CD4-positive, CD25-positive, alpha-beta regulatory T cell (primary cell): ENCODE measurements at regions not wholly inside any gene's neighbourhood (a gene's known extent, or its start where the extent isn't known, plus 50 kb on each side); places are given as distances from the start of the nearest gene placed in this dataset.

Source experiments
- ATAC-seq, 2 donors: fragments of 150-1000 bp; cut with Tn5 transposase; one replicate each; pipeline ENCODE4 v1.10.0; 2021; ENCODE audit warnings: low read depth in 2 of 2, moderate number of reproducible peaks in 2 of 2, moderate library complexity in 1 of 2
- DNase-seq, 3 donors: peaks; one replicate each; pipeline versions ENCODE4 v3.0.0 to v3.0.0-alpha.2; 2012 to 2022; ENCODE audit warnings: mixed read lengths in 1 of 3
- H3K27ac ChIP-seq: one replicate; pipeline ENCODE4 v1.7.0; 2013; ENCODE audit warnings: mild to moderate bottlenecking, low read length; ENCODE audit not compliant: insufficient read depth, poor library complexity, severe bottlenecking
- H3K27me3 ChIP-seq: one replicate; pipeline ENCODE4 v1.7.0; 2013; ENCODE audit warnings: low read length; ENCODE audit not compliant: control insufficient read depth, insufficient read depth
- H3K36me3 ChIP-seq: one replicate; pipeline ENCODE4 v1.7.0; 2013; ENCODE audit warnings: mild to moderate bottlenecking, low read length, moderate library complexity; ENCODE audit not compliant: control insufficient read depth, insufficient read depth
- H3K4me1 ChIP-seq: 2 replicates; pipeline ENCODE4 v1.7.0; 2013; ENCODE audit warnings: mild to moderate bottlenecking, low read length; ENCODE audit not compliant: insufficient read depth, control insufficient read depth, poor library complexity, severe bottlenecking
- H3K4me3 ChIP-seq: one replicate; pipeline ENCODE4 v1.7.0; 2013; ENCODE audit warnings: low read depth, mild to moderate bottlenecking, low read length, moderate library complexity
- H3K9me3 ChIP-seq, 2 experiments: 1 replicate in 1 of 2; 2 replicates in 1 of 2; pipeline ENCODE4 v1.7.0; 2013; ENCODE audit warnings: low read length in 2 of 2, mild to moderate bottlenecking in 1 of 2, moderate library complexity in 1 of 2; ENCODE audit not compliant: control insufficient read depth in 2 of 2
- H3K27ac Mint-ChIP-seq, 3 donors: one replicate each; pipeline ENCODE4 v1.8.0; 2020 to 2022; ENCODE audit warnings: mild to moderate bottlenecking in 3 of 3, mixed read lengths in 3 of 3, moderate library complexity in 2 of 3
- H3K27me3 Mint-ChIP-seq: one replicate; pipeline ENCODE4 v1.8.0; 2022; ENCODE audit warnings: mild to moderate bottlenecking, mixed read lengths
- H3K36me3 Mint-ChIP-seq: one replicate; pipeline ENCODE4 v1.8.0; 2020; ENCODE audit warnings: mixed read lengths
- H3K4me1 Mint-ChIP-seq, 4 donors: one replicate each; pipeline ENCODE4 v1.8.0; 2020 to 2022; ENCODE audit warnings: mixed read lengths in 4 of 4, mild to moderate bottlenecking in 1 of 4
- H3K4me3 Mint-ChIP-seq, 4 donors: one replicate each; pipeline ENCODE4 v1.8.0; 2020 to 2022; ENCODE audit warnings: mild to moderate bottlenecking in 4 of 4, mixed read lengths in 4 of 4, moderate library complexity in 3 of 4
- H3K9me3 Mint-ChIP-seq, 7 donors: one replicate each; pipeline ENCODE4 v1.8.0; 2020 to 2022; ENCODE audit warnings: mixed read lengths in 7 of 7, mild to moderate bottlenecking in 3 of 7, moderate library complexity in 2 of 7

- Mint-ChIP-seq H3K36me3 (no peaks in the 10 kb centered on the region), H3K4me1 (no peaks in the 10 kb centered on the region), H3K27me3 (no peaks in the 10 kb centered on the region), H3K27ac (no peak overlapping the region), H3K9me3 (peaks cover 0 to 8% (median 4%) of the 10 kb centered on the region in 7 donors), H3K4me3 (no peak overlapping the region)
- DNase-seq = no peak
- H3K4me3 ChIP-seq = no peak overlapping the region
- H3K27ac ChIP-seq = no peak overlapping the region
- no peaks in the 10 kb centered on the region for H3K4me1 ChIP-seq
- no peak for ATAC-seq
- H3K36me3 ChIP-seq = no peaks in the 10 kb centered on the region
- no peaks in the 10 kb centered on the region for H3K27me3 ChIP-seq
- no peaks in the 10 kb centered on the region for H3K9me3 ChIP-seq
Measured at GRCh38 chr4:126725906-126726305, 906.9 kb upstream of the INTU start.

GRCh38 chr4:126727461-126727860 lies 905.3 kb upstream of the INTU start:
- H3K27me3 Mint-ChIP-seq = no peaks in the 10 kb centered on the region
- H3K4me3 Mint-ChIP-seq = no peak overlapping the region
- no peak overlapping the region for H3K27ac Mint-ChIP-seq
- DNase-seq (no peak), ATAC-seq (no peak)
- H3K9me3 Mint-ChIP-seq = peaks cover 0 to 8% (median 3%) of the 10 kb centered on the region in 7 donors
- H3K36me3 ChIP-seq = no peaks in the 10 kb centered on the region
- H3K27me3 ChIP-seq = no peaks in the 10 kb centered on the region
- H3K36me3 Mint-ChIP-seq = no peaks in the 10 kb centered on the region
- H3K4me1 Mint-ChIP-seq = no peaks in the 10 kb centered on the region
- no peaks in the 10 kb centered on the region for H3K4me1 ChIP-seq
- no peaks in the 10 kb centered on the region for H3K9me3 ChIP-seq
- H3K27ac ChIP-seq = no peak overlapping the region
- H3K4me3 ChIP-seq = no peak overlapping the region

GRCh38 chr4:126731062-126731461 lies 901.7 kb upstream of the INTU start:
- Histone ChIP-seq H3K9me3 (no peaks in the 10 kb centered on the region), H3K27ac (no peak overlapping the region), H3K27me3 (no peaks in the 10 kb centered on the region), H3K4me1 (no peaks in the 10 kb centered on the region), H3K36me3 (no peaks in the 10 kb centered on the region), H3K4me3 (no peak overlapping the region)
- Mint-ChIP-seq H3K27ac (no peak overlapping the region), H3K4me3 (no peak overlapping the region), H3K4me1 (no peaks in the 10 kb centered on the region), H3K27me3 (no peaks in the 10 kb centered on the region), H3K36me3 (no peaks in the 10 kb centered on the region), H3K9me3 (peaks cover 0 to 10% (median 3%) of the 10 kb centered on the region in 7 donors)
- DNase-seq (no peak), ATAC-seq (no peak)

- Histone ChIP-seq H3K9me3 (no peaks in the 10 kb centered on the region), H3K27ac (no peak overlapping the region), H3K4me3 (no peak overlapping the region), H3K27me3 (no peaks in the 10 kb centered on the region), H3K4me1 (no peaks in the 10 kb centered on the region), H3K36me3 (no peaks in the 10 kb centered on the region)
- Mint-ChIP-seq H3K27ac (no peak overlapping the region), H3K4me1 (no peaks in the 10 kb centered on the region), H3K27me3 (no peaks in the 10 kb centered on the region), H3K9me3 (peaks cover 0 to 10% (median 2%) of the 10 kb centered on the region in 7 donors), H3K36me3 (no peaks in the 10 kb centered on the region), H3K4me3 (no peak overlapping the region)
- DNase-seq (no peak), ATAC-seq (no peak)
Measured at GRCh38 chr4:126733301-126733700, 899.5 kb upstream of the INTU start.

GRCh38 chr4:126734465-126734864 lies 898.3 kb upstream of the INTU start:
- Mint-ChIP-seq H3K4me3 (no peak overlapping the region), H3K4me1 (no peaks in the 10 kb centered on the region), H3K27me3 (no peaks in the 10 kb centered on the region), H3K27ac (no peak overlapping the region), H3K9me3 (peaks cover 0 to 13% (median 4%) of the 10 kb centered on the region in 7 donors), H3K36me3 (no peaks in the 10 kb centered on the region)
- Histone ChIP-seq H3K9me3 (no peaks in the 10 kb centered on the region), H3K27ac (no peak overlapping the region), H3K27me3 (no peaks in the 10 kb centered on the region), H3K4me1 (no peaks in the 10 kb centered on the region), H3K36me3 (no peaks in the 10 kb centered on the region), H3K4me3 (no peak overlapping the region)
- no peak for ATAC-seq
- no peak for DNase-seq

- Histone ChIP-seq H3K4me1 (no peaks in the 10 kb centered on the region), H3K4me3 (no peak overlapping the region), H3K36me3 (no peaks in the 10 kb centered on the region), H3K9me3 (peaks cover 0 to under 1% of the 10 kb centered on the region in 2 experiments), H3K27ac (no peak overlapping the region), H3K27me3 (no peaks in the 10 kb centered on the region)
- no peaks in the 10 kb centered on the region for H3K36me3 Mint-ChIP-seq
- ATAC-seq (no peak), DNase-seq (no peak)
- peaks cover 0 to 15% (median 3%) of the 10 kb centered on the region in 7 donors for H3K9me3 Mint-ChIP-seq
- no peaks in the 10 kb centered on the region for H3K4me1 Mint-ChIP-seq
- H3K27ac Mint-ChIP-seq = no peak overlapping the region
- no peaks in the 10 kb centered on the region for H3K27me3 Mint-ChIP-seq
- no peak overlapping the region for H3K4me3 Mint-ChIP-seq
Measured at GRCh38 chr4:126735294-126736132, 897.2 kb upstream of the INTU start.

GRCh38 chr4:126736133-126736518 lies 896.6 kb upstream of the INTU start:
- Mint-ChIP-seq H3K27me3 (no peaks in the 10 kb centered on the region), H3K9me3 (peaks cover 0 to 13% (median 4%) of the 10 kb centered on the region in 7 donors), H3K4me3 (no peak overlapping the region), H3K4me1 (no peaks in the 10 kb centered on the region), H3K27ac (no peak overlapping the region), H3K36me3 (no peaks in the 10 kb centered on the region)
- Histone ChIP-seq H3K27me3 (no peaks in the 10 kb centered on the region), H3K4me3 (no peak overlapping the region), H3K4me1 (no peaks in the 10 kb centered on the region), H3K36me3 (no peaks in the 10 kb centered on the region), H3K27ac (no peak overlapping the region), H3K9me3 (peaks cover 0 to 3% of the 10 kb centered on the region in 2 experiments)
- no peak for DNase-seq
- no peak for ATAC-seq

- Histone ChIP-seq H3K27ac (no peak overlapping the region), H3K4me3 (no peak overlapping the region), H3K4me1 (no peaks in the 10 kb centered on the region), H3K36me3 (no peaks in the 10 kb centered on the region), H3K27me3 (no peaks in the 10 kb centered on the region), H3K9me3 (peaks cover 3 to 5% of the 10 kb centered on the region in 2 experiments)
- Mint-ChIP-seq H3K4me1 (no peaks in the 10 kb centered on the region), H3K27me3 (no peaks in the 10 kb centered on the region), H3K36me3 (no peaks in the 10 kb centered on the region), H3K27ac (no peak overlapping the region), H3K4me3 (no peak overlapping the region), H3K9me3 (peaks cover 1 to 16% (median 4%) of the 10 kb centered on the region in 7 donors)
- no peak for DNase-seq
- ATAC-seq = no peak
Measured at GRCh38 chr4:126737899-126738526, 894.7 kb upstream of the INTU start.
